ENCODE measurements at regions not wholly inside any gene's neighbourhood (a gene's known extent, or its start where the extent isn't known, plus 50 kb on each side); places are given as distances from the start of the nearest gene placed in this dataset.
"Not testable (repeated sequence)": the region's sequence is repeated elsewhere in the genome, so short reads cannot be mapped to it uniquely, and the experiment has no call there.

DNA sequence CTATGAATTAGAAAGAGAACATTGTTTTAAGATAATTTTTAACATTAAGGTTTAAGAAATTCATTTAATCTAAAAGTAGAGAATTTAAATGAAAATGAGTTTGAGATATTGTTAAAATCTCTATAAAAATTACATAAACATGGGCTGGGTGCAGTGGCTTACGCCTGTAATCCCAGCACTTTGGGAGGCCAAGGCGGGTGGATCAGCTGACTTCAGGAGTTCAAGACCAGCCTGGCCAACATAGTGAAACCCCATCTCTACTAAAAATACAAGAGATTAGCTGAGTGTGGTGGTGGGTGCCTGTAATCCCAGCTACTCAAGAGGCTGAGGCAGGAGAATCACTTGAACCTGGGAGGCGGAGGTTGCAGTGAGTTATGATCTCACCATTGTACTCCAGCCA lies 1379.6 kb downstream of the NCAM2 start:
- TF ChIP-seq, protein P1, sequence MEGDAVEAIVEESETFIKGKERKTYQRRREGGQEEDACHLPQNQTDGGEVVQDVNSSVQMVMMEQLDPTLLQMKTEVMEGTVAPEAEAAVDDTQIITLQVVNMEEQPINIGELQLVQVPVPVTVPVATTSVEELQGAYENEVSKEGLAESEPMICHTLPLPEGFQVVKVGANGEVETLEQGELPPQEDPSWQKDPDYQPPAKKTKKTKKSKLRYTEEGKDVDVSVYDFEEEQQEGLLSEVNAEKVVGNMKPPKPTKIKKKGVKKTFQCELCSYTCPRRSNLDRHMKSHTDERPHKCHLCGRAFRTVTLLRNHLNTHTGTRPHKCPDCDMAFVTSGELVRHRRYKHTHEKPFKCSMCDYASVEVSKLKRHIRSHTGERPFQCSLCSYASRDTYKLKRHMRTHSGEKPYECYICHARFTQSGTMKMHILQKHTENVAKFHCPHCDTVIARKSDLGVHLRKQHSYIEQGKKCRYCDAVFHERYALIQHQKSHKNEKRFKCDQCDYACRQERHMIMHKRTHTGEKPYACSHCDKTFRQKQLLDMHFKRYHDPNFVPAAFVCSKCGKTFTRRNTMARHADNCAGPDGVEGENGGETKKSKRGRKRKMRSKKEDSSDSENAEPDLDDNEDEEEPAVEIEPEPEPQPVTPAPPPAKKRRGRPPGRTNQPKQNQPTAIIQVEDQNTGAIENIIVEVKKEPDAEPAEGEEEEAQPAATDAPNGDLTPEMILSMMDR (IDR thresholded peaks at IDR 0.05): not testable (repeated sequence)
- TF ChIP-seq NRF1 (IDR thresholded peaks at IDR 0.05; ENCODE audit: low read depth, low read length): not testable (repeated sequence)

Data from SK-N-SH (cell line).